ENCODE measurements at regions not wholly inside any gene's neighbourhood (a gene's known extent, or its start where the extent isn't known, plus 50 kb on each side); places are given as distances from the start of the nearest gene placed in this dataset.

DNA sequence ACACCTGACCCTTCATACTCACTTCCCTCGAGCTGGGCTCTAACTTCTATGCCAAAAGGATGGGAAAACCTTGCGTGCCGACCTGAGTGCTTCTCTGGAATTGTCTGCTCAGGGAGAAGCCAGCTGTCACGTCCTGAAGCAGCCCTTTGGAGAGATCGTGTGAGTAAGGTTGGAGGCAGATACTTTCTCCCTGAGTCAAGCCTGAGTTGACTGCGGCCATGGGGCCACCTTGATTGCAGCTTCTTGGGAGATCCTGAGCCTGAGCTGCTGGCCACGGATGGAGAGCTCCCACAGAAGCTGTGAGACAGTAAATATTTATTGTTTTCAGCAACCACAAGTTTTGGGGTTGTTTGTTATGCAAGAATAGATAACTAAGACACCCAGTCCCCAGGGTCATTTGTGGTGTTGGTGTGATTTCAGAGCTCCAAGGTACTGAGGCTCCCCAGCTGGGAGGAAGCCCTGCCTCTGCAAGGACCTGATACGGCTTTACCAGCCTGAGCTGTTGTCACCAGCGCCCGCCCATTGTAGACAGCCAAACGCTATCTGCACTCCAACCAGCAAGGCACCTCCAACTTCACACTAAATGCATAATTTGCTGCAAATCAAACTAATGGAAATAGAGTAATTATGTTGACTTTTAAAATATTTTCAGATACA, 531.6 kb downstream of the PTPRU start:
- no peak for DNase-seq (ENCODE audit: extremely low spot score)
- ChIA-PET POLR2A (no interaction called here), CTCF (no interaction called here)
- TF ChIP-seq, protein P1, sequence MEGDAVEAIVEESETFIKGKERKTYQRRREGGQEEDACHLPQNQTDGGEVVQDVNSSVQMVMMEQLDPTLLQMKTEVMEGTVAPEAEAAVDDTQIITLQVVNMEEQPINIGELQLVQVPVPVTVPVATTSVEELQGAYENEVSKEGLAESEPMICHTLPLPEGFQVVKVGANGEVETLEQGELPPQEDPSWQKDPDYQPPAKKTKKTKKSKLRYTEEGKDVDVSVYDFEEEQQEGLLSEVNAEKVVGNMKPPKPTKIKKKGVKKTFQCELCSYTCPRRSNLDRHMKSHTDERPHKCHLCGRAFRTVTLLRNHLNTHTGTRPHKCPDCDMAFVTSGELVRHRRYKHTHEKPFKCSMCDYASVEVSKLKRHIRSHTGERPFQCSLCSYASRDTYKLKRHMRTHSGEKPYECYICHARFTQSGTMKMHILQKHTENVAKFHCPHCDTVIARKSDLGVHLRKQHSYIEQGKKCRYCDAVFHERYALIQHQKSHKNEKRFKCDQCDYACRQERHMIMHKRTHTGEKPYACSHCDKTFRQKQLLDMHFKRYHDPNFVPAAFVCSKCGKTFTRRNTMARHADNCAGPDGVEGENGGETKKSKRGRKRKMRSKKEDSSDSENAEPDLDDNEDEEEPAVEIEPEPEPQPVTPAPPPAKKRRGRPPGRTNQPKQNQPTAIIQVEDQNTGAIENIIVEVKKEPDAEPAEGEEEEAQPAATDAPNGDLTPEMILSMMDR (IDR thresholded peaks at IDR 0.05; ENCODE audit: control extremely low read depth, extremely low read depth, low read depth, missing control alignments): no peak

DNA sequence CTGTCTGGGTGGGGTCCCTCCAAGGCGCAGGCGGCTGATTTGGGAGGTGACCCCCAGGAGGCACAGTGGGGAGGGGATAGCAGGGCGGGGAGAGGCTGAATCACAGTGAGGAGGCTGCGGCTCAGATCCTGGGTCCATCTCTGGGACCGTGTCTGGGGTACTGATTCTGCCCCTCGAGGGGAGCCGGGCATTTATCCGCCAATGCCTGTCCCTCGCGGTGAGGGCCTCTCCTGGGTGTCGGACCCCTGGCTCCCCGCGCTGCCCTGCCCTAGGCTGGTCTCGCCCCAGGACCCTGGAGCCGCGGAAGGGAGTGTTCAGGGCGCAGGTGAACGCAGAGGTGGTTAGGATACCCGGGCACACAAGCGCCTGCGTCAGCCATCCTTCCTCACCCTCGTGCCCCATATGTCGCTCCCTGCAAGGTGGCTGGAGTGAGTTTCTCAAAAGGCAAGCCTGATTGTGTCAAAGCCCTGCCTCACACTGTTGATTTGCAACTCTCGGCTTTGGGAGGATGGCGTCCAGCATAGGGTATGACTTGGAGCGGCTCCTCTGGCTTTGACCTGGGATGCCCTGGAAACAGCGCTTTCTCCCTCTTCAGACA, 530.9 kb downstream of the PTPRU start:
- POLR2A ChIA-PET: no interaction called here
- CTCF ChIA-PET: no interaction called here
- TF ChIP-seq, protein P1 (IDR thresholded peaks at IDR 0.05; ENCODE audit: control extremely low read depth, extremely low read depth, low read depth, missing control alignments): no peak
- no peak for DNase-seq (ENCODE audit: extremely low spot score)

DNA sequence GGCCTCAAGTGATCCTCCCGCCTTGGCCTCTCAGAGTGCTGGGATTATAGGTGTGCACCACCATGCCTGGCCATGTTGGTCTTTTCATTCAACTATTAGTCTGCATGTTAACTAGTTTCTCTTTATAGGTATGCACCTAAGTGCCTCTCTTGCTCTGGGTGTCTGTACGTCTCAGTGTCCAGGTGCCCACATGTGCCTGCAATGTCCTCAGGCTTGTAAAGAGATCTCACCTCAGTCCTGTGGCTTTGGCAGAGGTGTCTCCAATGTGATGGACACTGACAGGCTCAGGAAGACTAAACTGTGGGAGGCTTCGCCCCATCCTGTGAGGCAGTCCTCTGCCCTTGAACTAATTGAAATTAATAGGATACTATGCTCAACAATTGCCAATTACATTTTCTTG, 526.3 kb downstream of the PTPRU start:
- no peak for DNase-seq (ENCODE audit: extremely low spot score)
- POLR2A ChIA-PET: no interaction called here
- TF ChIP-seq, protein P1 (IDR thresholded peaks at IDR 0.05; ENCODE audit: control extremely low read depth, extremely low read depth, low read depth, missing control alignments): no peak
- CTCF ChIA-PET: no interaction called here

DNA sequence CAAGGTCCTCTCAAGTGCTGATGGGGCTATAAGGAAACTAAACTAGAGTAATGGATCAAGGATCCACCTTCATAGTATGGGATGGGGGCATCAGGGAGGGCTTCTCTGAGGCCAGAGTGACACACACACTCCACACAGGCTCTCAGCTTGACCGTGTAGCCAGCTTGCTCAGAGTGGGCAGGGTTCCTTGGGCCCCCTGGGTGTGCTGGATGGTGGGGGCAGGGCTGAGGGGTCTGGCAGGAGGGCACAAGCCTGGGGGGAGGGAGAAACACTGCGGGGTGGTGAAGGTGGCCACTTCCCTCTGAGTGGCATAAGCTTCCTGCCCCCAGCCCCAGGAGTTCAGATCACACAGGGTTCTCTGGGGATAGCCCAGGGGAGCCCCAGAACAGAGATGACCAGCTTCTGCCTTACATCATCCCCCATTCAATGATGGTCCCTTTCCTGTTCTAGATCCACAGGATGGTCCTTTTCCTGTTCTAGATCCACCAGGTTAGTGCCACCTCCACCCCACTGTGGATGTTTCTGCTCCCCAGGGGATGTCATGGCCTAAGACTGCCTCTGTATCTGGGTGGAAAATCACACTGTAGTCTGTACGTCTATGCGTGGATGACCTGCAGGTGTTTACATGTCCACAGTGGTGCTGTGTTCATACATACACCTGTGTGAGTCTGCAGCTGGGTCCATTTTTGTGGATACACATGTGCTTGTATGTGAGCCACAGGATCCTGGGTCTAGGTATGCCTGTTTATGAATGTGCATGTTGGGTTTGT, 525.0 kb downstream of the PTPRU start:
- TF ChIP-seq, protein P1 (IDR thresholded peaks at IDR 0.05; ENCODE audit: control extremely low read depth, extremely low read depth, low read depth, missing control alignments): no peak
- POLR2A ChIA-PET: no interaction called here
- DNase-seq (ENCODE audit: extremely low spot score): no peak
- CTCF ChIA-PET: interaction anchor here (1.4 to 1.6 kb wide), 2 partner anchors 9 to 11 kb away, joined by 3 to 5 read pairs; no protein-coding TSS in a partner anchor

DNA sequence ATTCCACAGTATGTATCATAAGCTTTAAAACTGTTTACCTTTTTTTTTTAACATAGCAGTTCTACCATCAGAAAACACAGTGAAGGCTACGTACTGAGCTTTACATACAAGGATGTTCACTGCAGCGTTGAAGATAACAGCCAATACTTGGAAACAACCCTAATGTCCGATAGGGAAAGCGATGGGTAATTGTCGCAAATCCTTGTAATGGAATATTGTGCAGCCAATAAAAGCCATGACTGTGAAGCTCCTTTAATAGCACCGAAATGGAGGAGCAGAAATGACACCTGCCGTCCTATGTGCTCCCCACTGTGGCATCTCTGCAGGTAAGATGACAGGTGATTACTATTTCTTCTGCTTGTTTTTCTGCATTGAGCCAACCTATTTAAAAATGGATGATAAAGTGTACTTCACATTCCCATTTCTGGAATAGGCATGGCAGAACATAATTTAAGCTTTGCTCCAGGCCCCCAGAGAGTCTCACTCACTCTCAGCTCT, 523.8 kb downstream of the PTPRU start:
- CTCF ChIA-PET: interaction anchor here (1.4 to 1.6 kb wide), 2 partner anchors 9 to 10 kb away, joined by 3 to 5 read pairs; no protein-coding TSS in a partner anchor

More for the DNA sequence above, 523.8 kb downstream of the PTPRU start:
- DNase-seq (ENCODE audit: extremely low spot score): no peak
- POLR2A ChIA-PET: no interaction called here
- TF ChIP-seq, protein P1 (IDR thresholded peaks at IDR 0.05; ENCODE audit: control extremely low read depth, extremely low read depth, low read depth, missing control alignments): no peak

All from GM10248 (cell line).